GM19239 (cell line): ENCODE measurements at regions not wholly inside any gene's neighbourhood (a gene's known extent, or its start where the extent isn't known, plus 50 kb on each side); places are given as distances from the start of the nearest gene placed in this dataset.
"Not testable (repeated sequence)": the region's sequence is repeated elsewhere in the genome, so short reads cannot be mapped to it uniquely, and the experiment has no call there.

Experiments used
- DNase-seq: peaks from one replicate; pipeline ENCODE4 v3.0.0; 2011; ENCODE audit warnings: low spot score; ENCODE audit not compliant: insufficient read length
- FAIRE-seq: peaks from 2 replicates; lab custom pipeline; 2011; peaks lifted over from hg19 to GRCh38; lab: Jason Lieb, UNC

DNA sequence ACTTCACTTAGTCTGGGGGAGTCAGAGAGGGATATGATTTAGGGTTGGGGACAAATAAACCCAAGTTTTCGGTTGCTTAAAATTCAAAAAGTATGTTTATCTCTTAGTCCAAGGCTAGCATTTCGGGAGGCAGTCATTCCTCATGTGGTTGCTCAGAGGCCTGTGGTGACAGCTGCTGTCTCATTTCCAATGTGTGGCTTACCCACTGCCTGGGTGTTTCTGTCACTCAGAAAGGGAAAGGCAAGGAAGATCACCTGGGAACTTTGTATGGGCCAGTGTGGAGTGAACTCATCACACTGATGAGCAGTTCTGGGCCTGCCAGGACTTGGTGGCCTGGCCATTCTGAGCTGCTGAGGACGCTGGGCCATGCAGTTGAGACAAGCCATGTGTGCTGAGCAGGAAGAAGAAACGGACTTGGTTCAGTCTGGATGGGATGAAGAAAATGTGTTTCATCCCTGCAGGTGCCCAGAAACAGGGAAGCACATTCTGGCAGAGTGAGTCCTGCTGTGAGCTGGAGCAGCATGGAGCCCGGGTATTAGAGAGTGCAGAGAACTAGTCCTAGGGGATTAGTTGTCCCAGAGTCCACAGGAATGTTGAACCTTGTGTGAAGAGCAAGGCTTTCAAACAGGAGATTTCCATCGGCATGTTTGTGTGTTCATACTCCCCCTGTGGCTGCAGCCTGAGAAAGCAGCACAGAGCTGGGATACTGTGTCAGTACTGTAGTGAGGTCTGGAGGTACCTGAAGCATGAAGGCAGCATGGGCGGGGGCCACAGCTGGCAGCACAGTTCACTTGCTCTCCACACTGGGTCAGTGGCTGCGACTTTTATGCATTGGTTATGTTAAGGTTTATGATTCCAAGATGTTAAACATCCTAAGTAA, 211.1 kb upstream of the IGFBP3 start:
- FAIRE-seq: no peak
- DNase-seq: no peak

DNA sequence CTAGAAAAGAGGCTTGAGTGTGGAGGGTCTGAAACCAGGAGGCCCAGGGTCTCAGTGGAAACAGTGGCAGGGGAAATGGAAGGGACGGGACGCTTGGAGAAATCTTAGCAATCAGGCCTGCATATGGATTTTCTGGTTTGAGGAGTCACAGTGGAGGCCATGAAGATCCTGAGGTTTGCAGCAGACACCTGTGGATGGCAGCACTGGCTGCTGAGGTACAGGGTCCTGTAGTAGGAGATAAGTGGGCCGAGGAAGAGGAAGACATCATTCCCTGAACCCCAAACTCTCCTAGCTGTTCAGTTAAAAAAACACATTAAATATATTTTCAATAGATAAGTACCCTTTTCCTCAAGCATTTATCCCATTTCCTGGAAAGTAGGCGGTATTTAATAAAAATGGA, 208.8 kb upstream of the IGFBP3 start:
- no peak for FAIRE-seq
- no peak for DNase-seq

DNA sequence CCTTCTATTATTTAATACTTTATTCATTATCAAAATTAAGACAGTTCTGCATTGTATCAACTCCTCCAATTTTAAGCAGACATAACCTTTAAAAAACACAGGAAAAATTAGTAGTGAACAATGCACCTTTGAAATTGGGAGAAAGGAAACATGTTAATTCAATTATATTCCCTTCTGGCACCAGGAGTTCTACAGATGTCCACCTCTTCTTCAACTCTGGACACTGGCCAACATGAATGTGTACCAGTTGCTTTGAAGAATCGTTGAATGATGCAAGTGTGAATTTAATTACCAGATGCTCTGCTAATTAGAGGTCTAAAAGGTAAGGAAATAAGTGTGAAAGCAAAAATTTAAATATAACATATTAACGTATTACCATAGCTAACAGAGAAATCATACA, 206.7 kb upstream of the IGFBP3 start:
- FAIRE-seq (no peak), DNase-seq (no peak)

DNA sequence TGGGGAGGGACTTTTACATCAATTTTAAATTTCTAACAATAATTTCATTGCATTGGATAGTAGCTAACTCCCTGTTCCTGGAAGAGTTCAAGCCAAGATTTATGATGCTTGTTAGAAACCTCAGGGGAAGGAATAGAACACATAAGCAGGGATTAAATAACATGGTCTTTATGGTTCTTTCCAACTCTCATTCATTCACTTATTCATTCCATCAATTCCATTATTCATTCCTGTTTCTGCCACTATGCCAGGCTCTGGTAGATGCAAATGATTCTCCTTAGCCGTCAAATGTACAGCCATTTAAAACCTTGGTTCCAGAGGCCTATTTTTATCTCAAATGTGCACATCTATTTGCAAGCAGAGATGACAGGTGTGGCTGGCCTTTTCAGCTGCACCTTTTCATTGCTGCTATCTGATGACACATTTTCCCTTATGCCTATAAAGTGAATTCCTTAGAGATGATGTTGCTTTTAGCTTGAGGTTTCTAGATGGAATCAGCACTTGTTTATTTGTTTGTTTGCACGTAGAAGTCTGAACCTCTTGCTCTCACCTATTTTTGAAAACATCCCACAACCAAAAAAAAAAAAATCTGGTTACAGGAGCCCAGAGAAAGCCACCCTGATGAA, 205.7 kb upstream of the IGFBP3 start:
- no peak for DNase-seq
- FAIRE-seq: no peak

DNA sequence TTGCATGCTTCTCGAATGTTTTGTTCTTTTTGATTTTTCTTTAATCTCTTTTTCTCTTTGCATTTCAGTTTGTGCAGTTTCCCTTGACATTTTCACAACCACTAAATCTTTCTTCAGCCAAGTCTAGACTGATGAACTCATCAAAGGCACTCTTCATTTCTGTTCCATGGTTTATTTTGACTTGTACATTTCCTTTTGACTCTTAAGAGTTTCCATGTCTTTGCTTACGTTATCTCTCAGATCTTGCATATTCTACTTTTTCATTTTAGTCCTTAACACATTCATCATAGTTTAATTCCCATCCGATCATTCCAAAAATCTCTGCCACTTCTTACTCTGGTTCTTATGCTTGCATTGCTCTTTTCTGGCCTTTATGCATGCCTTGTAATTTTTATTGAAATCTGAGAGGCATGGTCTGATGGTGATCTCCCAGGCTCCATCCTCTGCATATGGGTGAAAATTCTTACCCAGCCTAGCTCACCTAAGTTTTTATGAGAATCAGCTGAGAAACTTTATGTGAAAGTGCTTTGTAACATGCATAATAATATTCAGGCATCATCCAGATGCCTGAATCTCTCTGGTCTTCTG, 202.8 kb upstream of the IGFBP3 start:
- no peak for FAIRE-seq

DNA sequence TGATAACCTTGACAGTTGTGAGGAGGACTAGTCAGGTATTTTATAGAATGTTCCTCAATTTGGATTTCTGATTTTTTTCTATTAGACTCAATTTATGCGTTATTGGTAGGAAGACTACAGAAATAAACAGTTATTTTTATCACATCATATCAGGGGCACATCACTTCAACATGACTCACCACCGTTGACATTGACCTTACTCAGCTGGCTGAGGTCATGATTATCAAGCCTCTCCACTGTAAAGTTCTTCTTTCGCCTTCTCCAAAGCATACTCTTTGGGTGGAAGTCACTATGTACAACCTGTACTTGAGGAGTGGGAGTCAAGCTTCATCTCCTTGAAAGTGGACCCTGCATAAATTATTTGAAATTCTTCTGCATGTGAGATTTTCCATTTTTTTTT, 194.3 kb upstream of the IGFBP3 start:
- FAIRE-seq (no peak), DNase-seq (no peak)

More for the DNA sequence above, 202.8 kb upstream of the IGFBP3 start:
- DNase-seq: no peak

DNA sequence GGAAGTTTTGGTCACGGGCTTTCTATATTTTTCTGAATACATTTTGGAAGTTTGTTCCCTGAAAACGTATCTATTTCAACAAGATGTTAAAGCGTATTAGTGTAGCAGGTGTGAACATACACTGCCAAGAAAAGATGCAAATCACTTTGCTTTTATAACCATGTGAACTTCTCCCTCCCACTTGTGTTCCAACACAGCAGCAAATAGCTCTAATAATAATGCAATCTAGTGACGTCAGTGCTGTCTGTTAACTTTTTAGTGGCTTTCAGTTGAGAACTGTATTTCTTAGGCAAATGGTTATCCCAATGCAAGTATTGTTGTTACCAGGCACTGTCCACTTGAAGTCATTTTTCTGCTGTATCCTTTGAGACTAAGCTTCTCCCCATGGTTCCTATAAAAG, 188.4 kb upstream of the IGFBP3 start:
- no peak for FAIRE-seq
- no peak for DNase-seq

DNA sequence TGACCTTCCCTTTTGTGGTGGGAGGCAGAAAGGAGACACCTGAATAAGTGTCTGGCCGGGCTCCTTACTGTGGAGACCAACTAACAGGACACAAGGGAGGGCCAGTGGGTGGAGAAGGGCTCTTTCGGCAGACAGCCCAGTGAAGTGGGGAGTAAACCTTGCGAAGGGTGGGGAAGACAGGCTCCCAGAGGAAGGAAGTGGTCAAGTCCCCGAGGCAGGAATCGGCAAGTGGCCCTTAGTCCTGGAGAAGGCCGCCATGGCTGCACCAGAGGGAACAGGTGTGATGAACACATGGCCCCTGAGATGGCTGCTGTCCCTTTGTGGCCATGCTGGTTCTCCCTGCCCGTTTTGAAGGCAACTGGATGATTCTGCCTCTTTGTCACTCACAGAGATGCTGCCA, 187.2 kb upstream of the IGFBP3 start:
- no peak for FAIRE-seq
- no peak for DNase-seq

DNA sequence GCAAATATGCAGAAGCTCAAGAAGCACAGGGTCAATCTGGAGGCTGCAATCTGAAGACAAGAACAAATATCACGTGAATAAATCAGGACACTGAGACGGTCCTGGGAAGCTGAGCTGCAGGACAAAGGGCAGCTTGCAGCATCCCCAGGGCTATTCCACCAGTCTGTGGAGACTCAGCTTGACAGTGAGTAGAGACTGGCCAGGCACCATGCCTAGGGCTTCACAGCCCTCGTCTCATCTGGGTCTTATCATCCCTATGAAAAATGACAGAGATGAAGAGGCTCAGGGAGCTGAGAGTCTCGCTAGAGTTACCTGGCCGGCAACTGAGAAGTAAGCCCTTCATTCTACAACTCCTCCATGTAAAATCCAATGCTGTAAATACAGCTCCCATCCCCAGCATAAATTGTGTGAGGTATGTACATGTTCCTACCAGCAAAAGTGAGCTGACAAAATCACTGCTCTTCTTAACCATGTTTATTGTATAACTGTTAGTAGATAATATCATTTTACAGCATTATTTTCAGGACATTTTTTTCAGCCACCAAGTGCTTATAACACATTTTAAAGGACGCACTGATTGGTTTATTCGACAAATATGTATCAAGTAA, 186.6 kb upstream of the IGFBP3 start:
- no peak for DNase-seq
- no peak for FAIRE-seq

DNA sequence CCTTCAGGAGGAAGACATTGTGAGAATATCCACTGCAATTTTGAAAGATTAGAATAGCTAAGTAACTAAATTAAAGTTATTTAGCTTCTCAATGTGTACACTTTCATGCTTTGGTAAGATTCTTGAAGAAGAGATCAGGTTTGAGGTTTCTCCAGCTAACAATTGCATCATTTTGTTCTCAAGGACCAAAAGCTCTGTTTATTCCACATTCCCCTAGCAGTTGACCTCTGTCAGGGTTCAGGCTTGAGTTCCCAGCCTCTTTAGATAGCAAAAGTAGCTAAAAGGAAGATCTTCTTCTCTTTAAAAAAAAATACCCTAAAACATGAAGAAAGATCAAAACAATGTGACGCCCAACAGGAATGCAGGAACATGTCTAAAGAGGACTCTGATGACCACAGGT, 179.4 kb upstream of the IGFBP3 start:
- FAIRE-seq (no peak), DNase-seq (no peak)

DNA sequence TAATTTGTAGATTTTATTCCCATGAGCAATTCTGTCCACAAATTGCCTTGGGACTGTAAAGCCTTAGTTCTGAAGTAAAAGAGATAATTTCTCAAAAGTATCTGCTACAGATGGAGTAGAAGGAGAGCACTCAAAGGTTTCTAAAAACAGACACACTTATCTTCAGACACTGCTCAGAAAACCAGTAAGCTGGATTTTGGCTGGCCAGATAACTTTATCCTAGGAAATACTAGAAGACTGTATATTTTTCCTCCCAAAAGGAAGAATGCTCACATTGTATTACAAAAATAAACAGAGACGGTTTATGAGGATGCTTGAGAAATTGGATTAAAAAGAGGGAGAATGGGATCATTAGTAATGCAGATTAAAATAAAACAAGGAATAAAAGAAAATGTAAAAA, 178.0 kb upstream of the IGFBP3 start:
- FAIRE-seq (no peak), DNase-seq (no peak)

DNA sequence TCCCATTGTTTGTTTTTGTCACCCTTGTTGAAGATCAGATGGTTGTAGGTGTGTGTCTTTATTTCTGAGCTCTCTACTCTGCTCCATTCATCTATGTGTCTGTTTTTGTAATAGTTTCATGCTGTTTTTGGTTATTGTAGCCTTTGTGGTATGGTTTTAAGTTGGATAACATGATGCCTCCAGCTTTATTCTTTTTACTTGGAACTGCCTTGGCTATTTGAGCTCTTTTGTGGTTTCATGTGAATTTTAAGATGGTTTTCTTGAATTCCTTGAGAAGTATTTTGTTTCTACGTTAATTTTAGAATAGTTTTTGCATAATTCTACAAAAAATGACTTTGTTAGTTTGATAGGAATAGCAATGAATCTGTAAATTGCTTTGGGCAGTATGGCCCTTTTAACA, 170.0 kb upstream of the IGFBP3 start:
- FAIRE-seq (no peak), DNase-seq (no peak)

DNA sequence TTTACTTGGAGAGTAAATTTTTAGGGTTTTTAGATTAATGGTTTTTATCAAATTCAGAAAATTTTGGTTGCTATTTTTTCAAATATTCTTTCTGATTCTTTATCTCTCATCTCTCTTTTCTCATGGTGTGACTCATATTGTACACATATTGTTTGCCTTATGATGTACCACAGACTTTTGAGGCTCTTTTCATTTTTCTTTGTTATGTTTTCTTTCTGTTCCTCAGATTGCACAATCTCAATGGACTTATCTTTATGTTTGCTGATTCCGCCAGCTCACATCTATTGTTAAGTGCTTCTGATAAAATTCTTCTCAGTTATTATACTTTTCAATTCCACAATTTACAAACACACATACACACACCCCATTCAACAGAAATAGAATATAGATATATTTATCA, 168.2 kb upstream of the IGFBP3 start:
- FAIRE-seq (no peak), DNase-seq (no peak)

DNA sequence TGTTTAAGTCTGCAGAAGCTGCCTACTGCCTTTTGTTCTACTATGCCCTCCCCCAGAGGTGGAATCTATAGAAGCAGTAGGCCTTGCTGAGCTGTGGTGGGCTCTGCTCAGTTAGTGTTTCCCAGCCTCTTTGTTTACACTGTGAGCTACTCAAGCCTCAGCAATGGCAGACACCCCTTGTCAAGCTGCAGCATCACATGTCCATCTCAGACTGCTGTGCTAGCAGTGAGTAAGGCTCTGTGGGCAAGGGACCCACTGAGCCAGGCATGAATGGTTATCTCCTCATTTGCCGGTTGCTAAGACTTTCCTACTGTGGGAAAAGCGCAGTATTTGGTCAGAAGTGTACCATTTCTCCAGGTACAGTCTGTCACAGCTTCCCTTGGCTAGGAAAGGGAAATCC, 167.4 kb upstream of the IGFBP3 start:
- DNase-seq, FAIRE-seq: not testable (repeated sequence)

DNA sequence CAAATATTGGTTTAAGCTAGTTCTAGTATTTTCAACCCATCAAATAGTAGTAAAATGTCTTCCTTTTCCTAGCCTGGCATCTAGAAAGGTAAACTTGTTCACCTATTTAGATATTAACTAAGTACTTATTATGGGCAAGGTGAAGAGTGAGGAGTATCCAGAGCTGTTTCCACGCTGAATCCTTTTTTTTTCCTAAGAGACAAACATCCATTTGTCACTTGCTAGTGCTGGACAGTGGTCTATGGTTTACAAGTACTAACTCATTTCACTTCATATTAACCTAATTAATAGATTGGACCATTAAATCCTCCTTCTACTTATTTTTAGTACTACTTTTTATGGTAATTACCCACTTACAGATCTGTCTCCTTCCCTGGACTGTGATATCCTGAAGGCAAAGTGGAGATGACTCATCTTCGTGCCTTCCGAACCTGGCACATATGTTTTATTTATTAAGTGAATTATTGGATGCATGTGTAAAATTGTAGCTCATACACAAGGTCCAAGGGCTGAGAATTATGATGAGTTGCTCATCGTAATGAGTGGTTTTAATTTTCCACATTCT, 159.6 kb upstream of the IGFBP3 start:
- no peak for FAIRE-seq
- DNase-seq: no peak

DNA sequence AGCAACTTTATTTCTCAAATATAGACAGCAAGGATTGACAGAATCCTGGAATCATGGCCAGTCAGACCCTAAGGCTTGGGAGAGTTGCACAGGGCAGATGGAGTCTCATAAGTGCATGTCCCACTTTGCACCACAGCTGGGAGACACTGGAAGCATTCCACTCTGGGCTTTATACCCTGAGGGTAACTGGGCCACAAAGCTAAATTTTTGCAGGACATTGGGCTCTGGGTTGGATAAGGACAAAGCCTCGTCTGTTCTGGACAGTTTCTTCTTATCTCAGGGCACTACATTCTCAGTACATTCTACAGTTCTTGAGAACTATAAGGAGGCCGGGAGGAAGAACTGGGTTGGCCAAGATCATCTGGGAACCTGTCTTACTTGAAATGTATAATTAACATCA, 158.3 kb upstream of the IGFBP3 start:
- FAIRE-seq (no peak), DNase-seq (no peak)

DNA sequence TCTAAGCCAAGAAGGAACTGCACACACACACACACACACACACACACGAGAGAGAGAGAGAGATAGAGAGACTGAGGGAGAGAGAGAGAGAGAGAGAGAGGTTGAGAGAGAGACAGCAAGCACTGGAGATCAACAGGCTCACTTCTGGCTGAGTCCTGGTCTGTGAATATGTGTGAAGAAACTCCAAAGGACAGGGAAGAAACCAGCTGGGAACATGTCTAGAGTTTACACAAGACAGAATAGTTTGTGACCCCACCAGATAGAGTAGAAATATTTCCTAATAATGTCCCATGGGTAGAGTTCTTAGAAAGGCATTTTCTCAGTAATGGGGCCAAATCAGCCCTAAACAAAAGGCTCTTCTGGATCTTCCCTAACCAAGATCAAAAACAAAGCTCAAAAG, 155.5 kb upstream of the IGFBP3 start:
- DNase-seq: no peak
- no peak for FAIRE-seq

DNA sequence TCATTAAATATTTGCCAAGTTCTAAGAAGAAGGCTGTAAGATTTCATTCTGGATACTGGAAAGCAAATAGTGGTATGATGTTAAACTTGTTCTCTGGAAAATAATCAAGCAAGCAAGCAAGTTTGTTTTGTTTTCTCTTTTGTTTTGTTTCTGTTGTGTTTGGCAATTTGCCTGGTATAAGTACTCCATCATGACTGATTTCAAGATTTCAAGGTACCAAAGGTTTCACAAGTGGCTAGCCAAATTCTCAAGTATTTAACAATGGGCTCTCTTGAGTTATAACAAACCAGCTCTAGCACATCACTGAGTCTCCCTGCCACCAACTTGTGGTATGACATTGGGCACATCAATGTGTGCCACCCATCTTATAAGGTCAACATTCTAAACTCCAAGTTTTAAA, 151.7 kb upstream of the IGFBP3 start:
- FAIRE-seq: no peak

DNA sequence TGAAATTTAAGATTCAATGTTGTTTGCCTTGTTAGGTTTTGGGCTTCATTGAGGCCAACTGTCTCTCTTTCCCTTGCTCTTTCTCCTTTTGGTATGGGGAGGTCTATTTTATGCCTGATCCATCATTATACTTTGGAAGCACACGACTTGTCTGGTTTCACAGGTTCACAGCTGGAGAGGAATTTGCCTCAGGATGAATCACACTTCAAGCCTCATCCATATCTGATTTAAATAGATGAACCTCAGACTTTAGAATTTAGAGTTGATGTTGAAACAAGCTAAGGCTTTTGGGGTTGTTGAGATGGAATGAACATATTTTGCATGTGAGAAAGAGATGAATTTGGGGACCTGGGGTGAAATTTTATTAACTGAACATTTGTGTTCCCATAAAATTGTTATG, 150.5 kb upstream of the IGFBP3 start:
- FAIRE-seq: no peak
- DNase-seq: no peak

More for the DNA sequence above, 151.7 kb upstream of the IGFBP3 start:
- DNase-seq: no peak

DNA sequence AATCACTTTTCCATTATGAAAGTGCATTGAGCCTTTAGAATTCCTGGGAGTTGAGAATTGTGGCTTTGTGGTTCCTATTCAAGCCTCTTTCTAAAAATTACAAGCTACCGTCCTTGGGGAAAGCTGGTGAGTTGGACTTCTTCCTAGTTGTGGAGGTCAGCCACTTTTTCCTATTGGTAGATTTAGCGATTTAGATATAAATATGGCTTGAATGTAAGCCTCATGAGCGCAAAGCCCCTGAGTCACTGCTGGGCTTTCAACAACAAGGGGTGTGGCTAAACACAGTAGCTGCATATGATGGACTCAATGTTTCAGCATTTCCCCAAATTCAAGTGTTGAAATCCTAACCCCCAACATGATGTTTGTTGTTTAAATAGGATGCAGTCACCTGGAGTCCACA, 150.0 kb upstream of the IGFBP3 start:
- FAIRE-seq: no peak
- DNase-seq: no peak

DNA sequence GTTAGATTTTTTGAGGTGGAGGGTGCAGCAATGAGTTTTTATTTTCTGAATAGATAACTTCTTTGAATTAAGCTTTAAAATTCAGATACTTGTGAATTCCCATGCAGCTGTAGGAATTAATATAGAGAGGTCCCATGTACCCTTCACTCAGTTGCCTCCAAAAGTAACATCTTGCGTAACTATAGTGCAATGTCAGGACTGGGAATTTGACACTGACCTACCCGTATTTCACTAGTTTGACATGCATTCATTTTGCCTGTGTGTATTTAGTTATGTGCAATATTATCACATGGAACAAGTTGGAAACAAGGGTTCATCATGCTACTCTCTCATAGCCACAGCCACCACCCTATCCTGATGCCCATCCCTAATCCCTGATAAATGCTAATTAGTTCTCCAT, 147.1 kb upstream of the IGFBP3 start:
- FAIRE-seq (no peak), DNase-seq (no peak)
